DOHH2 (cell line): ENCODE measurements at regions not wholly inside any gene's neighbourhood (a gene's known extent, or its start where the extent isn't known, plus 50 kb on each side); places are given as distances from the start of the nearest gene placed in this dataset.

ENCODE experiments used
- H3F3A ChIP-seq: fragments of 200-600 bp; sonication (generic), shearing (Covaris generic); 2 replicates; pipeline ENCODE4 v1.6.0; 2016; ENCODE audit warnings: antibody characterized with exemption, mild to moderate bottlenecking; ENCODE audit not compliant: control insufficient read depth, insufficient read depth
- H3K27ac ChIP-seq: fragments of 200-600 bp; sonication (generic); 2 replicates; pipeline ENCODE4 v1.5.1; 2014; ENCODE audit warnings: low read depth, mild to moderate bottlenecking, low read length, moderate library complexity
- H3K27me3 ChIP-seq: fragments of 200-600 bp; sonication (generic); 2 replicates; pipeline ENCODE4 v1.6.1; 2014; ENCODE audit warnings: mild to moderate bottlenecking, low read length, mixed read lengths; ENCODE audit not compliant: control insufficient read depth
- H3K36me3 ChIP-seq: fragments of 200-600 bp; sonication (generic); 2 replicates; pipeline ENCODE4 v1.6.1; 2014; ENCODE audit warnings: mild to moderate bottlenecking, low read length, moderate library complexity, mixed read lengths; ENCODE audit not compliant: control insufficient read depth
- H3K4me1 ChIP-seq: fragments of 200-600 bp; sonication (generic); 2 replicates; pipeline ENCODE4 v1.6.1; 2014; ENCODE audit warnings: mild to moderate bottlenecking, low read length, mixed read lengths; ENCODE audit not compliant: control insufficient read depth
- H3K4me2 ChIP-seq: fragments of 200-600 bp; sonication (generic); 2 replicates; pipeline ENCODE4 v1.6.0; 2014; ENCODE audit warnings: mild to moderate bottlenecking, low read length, moderate library complexity
- H3K4me3 ChIP-seq: fragments of 200-600 bp; sonication (generic); 2 replicates; pipeline ENCODE4 v1.5.1; 2014; ENCODE audit warnings: mild to moderate bottlenecking, low read length, mixed read lengths
- H3K79me2 ChIP-seq: fragments of 200-600 bp; sonication (generic); 2 replicates; pipeline ENCODE4 v1.6.1; 2014; ENCODE audit warnings: mild to moderate bottlenecking, low read length, mixed read lengths; ENCODE audit not compliant: control insufficient read depth
- H3K9me2 ChIP-seq: fragments of 200-600 bp; sonication (generic); replicated peaks from 2 replicates; pipeline ENCODE4 v1.6.1; 2014; ENCODE audit warnings: mild to moderate bottlenecking, low read length, mixed read lengths; ENCODE audit not compliant: control insufficient read depth
- H3K9me3 ChIP-seq: fragments of 200-600 bp; sonication (generic); 2 replicates; pipeline ENCODE4 v1.6.1; 2014; ENCODE audit warnings: antibody characterized with exemption, low read length, mixed read lengths; ENCODE audit not compliant: control insufficient read depth, insufficient read depth
- H4K20me1 ChIP-seq: fragments of 200-600 bp; sonication (generic); 2 replicates; pipeline ENCODE4 v1.6.0; 2014; ENCODE audit warnings: low read depth, mild to moderate bottlenecking, antibody characterized with exemption, low read length, moderate library complexity; ENCODE audit not compliant: control insufficient read depth, insufficient read depth
- CTCF ChIP-seq: fragments of 200-600 bp; sonication (generic); IDR thresholded peaks from one replicate; pipeline ENCODE4 v1.5.1; 2014; ENCODE audit warnings: antibody characterized with exemption, mild to moderate bottlenecking, low read depth, low read length; ENCODE audit not compliant: poor library complexity, severe bottlenecking
- EZH2phosphoT487 ChIP-seq: fragments of 200-600 bp; sonication (generic); IDR thresholded peaks from 2 replicates; pipeline ENCODE4 v1.6.1; 2017; ENCODE audit warnings: borderline replicate concordance, mild to moderate bottlenecking, antibody characterized with exemption, low read length, moderate library complexity, mixed read lengths

GRCh38 chr12:115709540-115710011 is 567.9 kb downstream of the MED13L start:
- Histone ChIP-seq H3K4me2 (no peak overlapping the region), H3K27me3 (no peaks in the 10 kb centered on the region), H3K36me3 (no peaks in the 10 kb centered on the region), H3K9me3 (no peaks in the 10 kb centered on the region), H3K4me3 (no peak overlapping the region), H3F3A (no peaks in the 10 kb centered on the region), H3K9me2 (no peaks in the 10 kb centered on the region), H3K79me2 (no peaks in the 10 kb centered on the region), H3K4me1 (no peaks in the 10 kb centered on the region), H3K27ac (no peak overlapping the region), H4K20me1 (no peaks in the 10 kb centered on the region)
- TF ChIP-seq CTCF (no peak), EZH2phosphoT487 (no peak)

GRCh38 chr12:115708801-115709200 is 568.7 kb downstream of the MED13L start:
- Histone ChIP-seq H3K4me2 (no peak overlapping the region), H3K9me3 (no peaks in the 10 kb centered on the region), H3K4me1 (no peaks in the 10 kb centered on the region), H3F3A (no peaks in the 10 kb centered on the region), H4K20me1 (no peaks in the 10 kb centered on the region), H3K79me2 (no peaks in the 10 kb centered on the region), H3K36me3 (no peaks in the 10 kb centered on the region), H3K9me2 (no peaks in the 10 kb centered on the region), H3K27me3 (no peaks in the 10 kb centered on the region), H3K4me3 (no peak overlapping the region), H3K27ac (no peak overlapping the region)
- TF ChIP-seq EZH2phosphoT487 (no peak), CTCF (no peak)

GRCh38 chr12:115700896-115701465 is 576.5 kb downstream of the MED13L start:
- H3K27ac ChIP-seq = no peak overlapping the region
- H3K4me3 ChIP-seq = no peak overlapping the region
- no peak overlapping the region for H3K4me2 ChIP-seq
- H3K36me3 ChIP-seq = no peaks in the 10 kb centered on the region
- H3K9me3 ChIP-seq = no peaks in the 10 kb centered on the region
- no peak for TF ChIP-seq EZH2phosphoT487
- TF ChIP-seq CTCF = no peak
- no peaks in the 10 kb centered on the region for H3K79me2 ChIP-seq
- no peaks in the 10 kb centered on the region for H4K20me1 ChIP-seq
- H3K27me3 ChIP-seq = no peaks in the 10 kb centered on the region
- no peaks in the 10 kb centered on the region for H3F3A ChIP-seq
- H3K9me2 ChIP-seq = no peaks in the 10 kb centered on the region
- no peaks in the 10 kb centered on the region for H3K4me1 ChIP-seq
